Transverse colon (tissue), 4 donors: ENCODE measurements at regions not wholly inside any gene's neighbourhood (a gene's known extent, or its start where the extent isn't known, plus 50 kb on each side); places are given as distances from the start of the nearest gene placed in this dataset.

Source experiments
- CTCF ChIP-seq, 5 experiments: fragments of 200-600 bp in 3 of 5; fragments of 450-650 bp in 2 of 5; sonication (generic) in 3 of 5; IDR thresholded peaks; 1 replicate in 2 of 5; 2 replicates in 3 of 5; pipeline ENCODE4 v1.5.1; 2016 to 2017; ENCODE audit warnings: antibody characterized with exemption in 5 of 5, inconsistent platforms in 3 of 5, mild to moderate bottlenecking in 2 of 5, moderate library complexity in 1 of 5
- EP300 ChIP-seq: sonication (generic); formaldehyde crosslinking; IDR thresholded peaks from one replicate; pipeline ENCODE4 v1.6.1; 2017; ENCODE audit warnings: antibody characterized with exemption, low read depth
- POLR2A ChIP-seq: fragments of 450-650 bp; IDR thresholded peaks from one replicate; pipeline ENCODE4 v1.6.1; 2016; ENCODE audit warnings: antibody characterized with exemption, mild to moderate bottlenecking, moderate library complexity
- POLR2AphosphoS5 ChIP-seq, 3 donors: sonication (generic); formaldehyde crosslinking; IDR thresholded peaks; one replicate each; pipeline ENCODE4 v1.6.1; 2016; ENCODE audit warnings: antibody characterized with exemption in 3 of 3

DNA sequence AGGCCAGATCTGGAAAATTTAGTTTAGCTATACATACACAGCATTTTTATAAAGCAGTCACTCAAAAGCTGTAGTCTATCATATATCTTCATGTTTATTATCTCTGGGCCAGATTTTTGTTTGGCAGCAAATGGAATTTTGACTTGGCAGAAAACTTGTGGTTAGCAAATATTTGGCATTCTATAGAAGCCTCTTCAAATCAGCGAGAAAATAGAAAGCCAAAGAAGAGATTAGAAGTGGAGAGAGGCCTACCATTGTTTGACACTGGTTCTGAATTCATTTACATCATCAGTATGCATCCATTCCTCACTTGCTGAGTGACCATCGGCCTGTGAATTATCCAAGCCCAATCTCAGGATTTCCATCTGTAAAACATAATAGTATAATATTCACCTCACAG, 1077.6 kb downstream of the GALC start:
- no peak for TF ChIP-seq CTCF (IDR thresholded peaks at IDR 0.05)
- no peak for TF ChIP-seq POLR2AphosphoS5 (IDR thresholded peaks at IDR 0.05)
- no peak for TF ChIP-seq POLR2A
- TF ChIP-seq EP300: no peak
